AG04450 (cell line): ENCODE measurements at regions not wholly inside any gene's neighbourhood (a gene's known extent, or its start where the extent isn't known, plus 50 kb on each side); places are given as distances from the start of the nearest gene placed in this dataset.
"Not testable (repeated sequence)": the region's sequence is repeated elsewhere in the genome, so short reads cannot be mapped to it uniquely, and the experiment has no call there.

Experiments used
- CTCF ChIA-PET: fragments of 300-600, 350-600 bp; formaldehyde crosslinking; extraction: SDS; loops from one replicate; lab custom pipeline; 2022; ENCODE audit warnings: antibody characterized with exemption, inconsistent platforms; lab: Charles Lee
- POLR2A ChIA-PET: fragments of 350-600 bp; formaldehyde crosslinking; extraction: SDS; loops from one replicate; lab custom pipeline; 2021; ENCODE audit warnings: antibody characterized with exemption, inconsistent platforms; lab: Yijun Ruan, JAX
- DNase-seq: peaks from one replicate; pipeline ENCODE4 v3.0.0-alpha.2; 2011; ENCODE audit warnings: low read depth, low spot score
- H3K27ac ChIP-seq: one replicate; pipeline ENCODE4 v1.5.1; 2012; ENCODE audit warnings: low read depth, low read length, control low read depth
- H3K27me3 ChIP-seq: one replicate; pipeline ENCODE4 v1.6.0; 2012; ENCODE audit warnings: low read length; ENCODE audit not compliant: control insufficient read depth, insufficient read depth
- H3K4me3 ChIP-seq: 2 replicates; pipeline ENCODE4 v1.5.1; 2011; ENCODE audit warnings: mild to moderate bottlenecking, low read depth, low read length, control low read depth
- H3K9me3 ChIP-seq: 2 replicates; pipeline ENCODE4 v1.5.1; 2012; ENCODE audit warnings: low read length; ENCODE audit not compliant: control insufficient read depth, insufficient read depth
- TF ChIP-seq, protein P1 (sequence below): IDR thresholded peaks from 2 replicates; pipeline ENCODE4 v1.5.1; 2011; ENCODE audit warnings: low read depth, low read length, control low read depth, inconsistent platforms

DNA sequence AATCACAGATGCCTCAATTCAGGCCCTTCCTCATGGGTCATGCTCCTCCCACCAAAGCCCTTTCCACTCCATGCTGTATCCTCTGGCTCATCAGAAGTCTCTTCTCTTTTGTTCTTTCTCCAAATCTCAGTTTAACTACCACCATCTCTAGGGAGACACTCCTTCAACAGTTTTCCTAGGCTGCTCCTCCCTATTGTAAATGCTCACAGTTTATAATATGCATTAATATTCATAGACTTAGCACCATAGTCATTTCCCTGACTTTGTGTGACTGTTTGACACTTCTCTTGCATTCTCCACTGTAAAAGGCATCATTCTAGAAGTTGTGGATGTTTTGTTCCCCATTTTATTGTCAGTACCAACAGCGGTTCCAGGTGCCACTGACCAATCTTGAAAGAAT, 226.5 kb upstream of the PRSS1 start:
- ChIA-PET CTCF (interaction anchor here (1.0 to 6.2 kb wide), 5 partner anchors 12 to 261 kb away, joined by 5 to 58 read pairs (median 34); no protein-coding TSS in a partner anchor), POLR2A (no interaction called here)
- H3K27ac ChIP-seq = no peak overlapping the region
- no peak overlapping the region for H3K4me3 ChIP-seq
- H3K27me3 ChIP-seq = peaks cover 11% of the 10 kb centered on the region
- H3K9me3 ChIP-seq = no peaks in the 10 kb centered on the region
- no peak for DNase-seq
- TF ChIP-seq, protein P1, sequence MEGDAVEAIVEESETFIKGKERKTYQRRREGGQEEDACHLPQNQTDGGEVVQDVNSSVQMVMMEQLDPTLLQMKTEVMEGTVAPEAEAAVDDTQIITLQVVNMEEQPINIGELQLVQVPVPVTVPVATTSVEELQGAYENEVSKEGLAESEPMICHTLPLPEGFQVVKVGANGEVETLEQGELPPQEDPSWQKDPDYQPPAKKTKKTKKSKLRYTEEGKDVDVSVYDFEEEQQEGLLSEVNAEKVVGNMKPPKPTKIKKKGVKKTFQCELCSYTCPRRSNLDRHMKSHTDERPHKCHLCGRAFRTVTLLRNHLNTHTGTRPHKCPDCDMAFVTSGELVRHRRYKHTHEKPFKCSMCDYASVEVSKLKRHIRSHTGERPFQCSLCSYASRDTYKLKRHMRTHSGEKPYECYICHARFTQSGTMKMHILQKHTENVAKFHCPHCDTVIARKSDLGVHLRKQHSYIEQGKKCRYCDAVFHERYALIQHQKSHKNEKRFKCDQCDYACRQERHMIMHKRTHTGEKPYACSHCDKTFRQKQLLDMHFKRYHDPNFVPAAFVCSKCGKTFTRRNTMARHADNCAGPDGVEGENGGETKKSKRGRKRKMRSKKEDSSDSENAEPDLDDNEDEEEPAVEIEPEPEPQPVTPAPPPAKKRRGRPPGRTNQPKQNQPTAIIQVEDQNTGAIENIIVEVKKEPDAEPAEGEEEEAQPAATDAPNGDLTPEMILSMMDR = no peak

DNA sequence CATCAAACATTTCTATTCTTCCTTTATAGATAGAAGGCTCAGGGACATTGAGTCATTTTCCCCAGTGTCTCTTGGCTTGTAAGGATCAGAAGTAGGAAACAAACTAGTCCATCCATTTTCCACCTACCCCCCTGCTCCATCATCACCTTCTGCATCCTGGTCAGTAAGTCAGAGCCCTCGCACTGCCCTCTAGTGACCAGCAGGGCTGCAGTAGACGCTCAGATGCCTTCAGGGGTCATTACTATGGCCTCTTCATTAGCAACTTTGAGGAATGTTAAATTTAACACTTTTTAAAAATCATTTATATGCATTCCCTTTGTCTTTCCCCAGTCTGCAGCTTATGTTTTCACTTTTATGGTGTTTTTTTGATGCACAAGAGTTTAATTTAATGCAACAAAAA, 228.4 kb upstream of the PRSS1 start:
- H3K9me3 ChIP-seq, POLR2A ChIA-PET, H3K4me3 ChIP-seq, DNase-seq, H3K27ac ChIP-seq: not testable (repeated sequence)
- H3K27me3 ChIP-seq = peaks cover 15% of the 10 kb centered on the region
- TF ChIP-seq, protein P1 = peak; percentile 50
- CTCF ChIA-PET = interaction anchor here (0.6 to 6.9 kb wide), 13 partner anchors 12 to 482 kb away, joined by 3 to 138 read pairs (median 5); no protein-coding TSS in a partner anchor

- POLR2A ChIA-PET, DNase-seq, H3K9me3 ChIP-seq, H3K27ac ChIP-seq, H3K4me3 ChIP-seq: not testable (repeated sequence)
- peaks cover 15% of the 10 kb centered on the region for H3K27me3 ChIP-seq
- CTCF ChIA-PET = interaction anchor here (0.6 to 6.9 kb wide), 10 partner anchors 12 to 366 kb away, joined by 3 to 138 read pairs (median 5); no protein-coding TSS in a partner anchor
These were observed 228.8 kb upstream of the PRSS1 start for GRCh38 chr7:142520455-142520854.

- no peak for DNase-seq
- ChIA-PET CTCF (interaction anchor here (0.6 to 6.9 kb wide), 10 partner anchors 15 to 264 kb away, joined by 3 to 138 read pairs (median 3); no protein-coding TSS in a partner anchor), POLR2A (no interaction called here)
These were observed 229.9 kb upstream of the PRSS1 start for GRCh38 chr7:142519079-142520078.

GRCh38 chr7:142516038-142516501, 233.2 kb upstream of the PRSS1 start:
- Histone ChIP-seq H3K9me3 (no peaks in the 10 kb centered on the region), H3K27me3 (peaks cover 11% of the 10 kb centered on the region), H3K4me3 (no peak overlapping the region), H3K27ac (no peak overlapping the region)
- ChIA-PET POLR2A (no interaction called here), CTCF (interaction anchor here (0.6 to 6.9 kb wide), 49 partner anchors 8 to 302 kb away, joined by 3 to 138 read pairs (median 5); partner anchors contain the start of gene PRSS2)
- peak; percentile 29 for DNase-seq
- TF ChIP-seq, protein P1 = peak; percentile 80

More at GRCh38 chr7:142519079-142520078, 229.9 kb upstream of the PRSS1 start:
- TF ChIP-seq, protein P1 = no peak
- Histone ChIP-seq H3K27ac (no peak overlapping the region), H3K4me3 (no peak overlapping the region), H3K27me3 (peaks cover 12% of the 10 kb centered on the region), H3K9me3 (no peaks in the 10 kb centered on the region)

DNA sequence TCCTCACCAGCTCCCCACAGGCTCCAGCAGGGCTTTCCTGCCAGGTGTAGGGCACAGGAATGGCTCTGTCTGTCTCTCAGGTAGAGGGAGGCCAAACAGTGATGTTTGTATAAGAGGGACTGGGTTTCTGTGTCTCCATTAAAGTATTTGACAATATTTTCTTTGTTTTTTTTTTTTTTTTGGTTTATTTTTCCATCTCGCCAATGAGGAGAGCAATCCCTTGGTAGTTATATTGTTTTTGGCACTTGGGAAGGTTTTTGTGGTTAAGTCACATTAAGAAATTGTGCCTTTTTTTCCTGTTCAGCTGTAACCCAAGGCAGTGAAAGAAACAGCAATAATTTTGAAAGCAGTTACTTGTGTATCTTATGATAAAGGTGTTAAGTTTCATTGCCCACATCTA, 234.6 kb upstream of the PRSS1 start:
- CTCF ChIA-PET = interaction anchor here (0.6 to 4.4 kb wide), 9 partner anchors 20 to 300 kb away, joined by 3 to 36 read pairs (median 6); no protein-coding TSS in a partner anchor
- H3K27ac ChIP-seq, H3K27me3 ChIP-seq, POLR2A ChIA-PET, H3K9me3 ChIP-seq, DNase-seq, H3K4me3 ChIP-seq: not testable (repeated sequence)
